ENCODE measurements at regions not wholly inside any gene's neighbourhood (a gene's known extent, or its start where the extent isn't known, plus 50 kb on each side); places are given as distances from the start of the nearest gene placed in this dataset.
"Not testable (repeated sequence)": the region's sequence is repeated elsewhere in the genome, so short reads cannot be mapped to it uniquely, and the experiment has no call there.

DNA sequence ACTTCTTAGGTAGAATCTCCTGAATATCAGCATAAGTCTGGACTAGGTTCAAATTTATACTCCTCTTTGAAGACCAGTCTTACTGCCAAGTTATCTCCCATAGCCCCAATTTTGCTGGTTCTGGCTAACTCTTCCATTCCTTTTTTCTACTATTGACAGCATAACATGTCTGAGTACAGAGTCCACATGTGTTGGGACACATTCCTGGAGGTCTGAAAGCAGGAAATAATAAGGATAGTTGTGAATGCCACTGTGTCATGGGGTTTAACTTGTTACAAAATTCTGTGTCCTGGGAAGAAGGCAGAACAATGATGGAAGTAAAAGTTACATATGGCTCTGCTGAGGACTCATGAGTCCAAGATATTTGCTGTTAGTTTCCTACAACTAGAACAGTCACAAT is 57.4 kb upstream of the ZBTB20 start:
- no peak for DNase-seq

- DNase-seq, result no peak
Measured at GRCh38 chr3:115208066-115208750, 61.1 kb upstream of the ZBTB20 start.

DNA sequence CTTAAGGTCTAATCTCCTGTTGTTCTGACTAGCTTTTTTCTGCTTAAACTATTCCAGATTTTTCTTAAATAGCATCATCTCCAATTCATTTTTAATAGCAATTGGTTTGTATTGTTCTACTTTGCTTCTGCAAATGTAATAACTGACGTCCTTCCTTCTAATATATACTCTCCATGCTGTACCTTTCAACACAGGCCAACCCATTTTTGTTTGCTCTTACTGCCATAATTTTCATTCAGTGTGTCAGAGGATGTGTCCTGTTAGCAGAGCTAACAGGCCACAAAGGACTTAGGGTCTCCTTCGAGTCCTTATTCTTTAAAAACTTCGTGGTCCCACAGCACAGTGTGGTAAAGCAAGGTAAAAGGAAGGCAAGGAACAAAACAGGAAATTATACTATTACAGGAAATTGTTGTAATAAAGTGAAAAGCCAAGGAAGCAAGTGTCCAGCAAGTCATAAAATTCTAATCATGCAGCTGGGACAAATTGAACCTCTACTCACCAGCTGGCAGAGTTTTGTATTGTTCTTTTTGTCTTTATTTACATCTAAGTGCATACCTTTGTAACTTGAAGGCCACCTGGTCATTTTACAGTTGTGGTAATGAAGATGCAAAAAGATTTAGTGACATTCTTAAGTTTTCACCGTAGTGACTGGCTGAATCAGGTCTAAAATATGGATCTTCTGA is 64.9 kb upstream of the ZBTB20 start:
- no peak for DNase-seq

GRCh38 chr3:115212615-115213014 is 65.5 kb upstream of the ZBTB20 start:
- no peak for DNase-seq

DNA sequence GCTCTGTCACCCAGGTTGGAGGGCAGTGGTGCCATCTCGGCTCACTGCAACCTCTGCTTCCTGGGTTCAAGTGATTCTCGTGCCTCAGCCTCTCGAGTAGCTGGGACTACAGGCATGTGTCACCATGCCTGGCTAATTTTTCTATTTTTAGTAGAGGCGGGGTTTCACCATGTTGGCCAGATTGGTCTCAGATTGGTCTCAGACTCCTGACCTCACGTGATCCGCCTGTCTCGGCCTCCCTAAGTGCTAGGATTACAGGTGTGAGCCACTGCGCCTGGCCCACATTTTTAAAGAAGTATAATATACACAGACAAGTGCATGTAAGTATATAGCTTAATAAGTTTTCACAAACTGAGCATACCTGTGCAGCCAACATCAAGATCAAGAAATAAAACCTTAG is 66.0 kb upstream of the ZBTB20 start:
- DNase-seq, result not testable (repeated sequence)

DNA sequence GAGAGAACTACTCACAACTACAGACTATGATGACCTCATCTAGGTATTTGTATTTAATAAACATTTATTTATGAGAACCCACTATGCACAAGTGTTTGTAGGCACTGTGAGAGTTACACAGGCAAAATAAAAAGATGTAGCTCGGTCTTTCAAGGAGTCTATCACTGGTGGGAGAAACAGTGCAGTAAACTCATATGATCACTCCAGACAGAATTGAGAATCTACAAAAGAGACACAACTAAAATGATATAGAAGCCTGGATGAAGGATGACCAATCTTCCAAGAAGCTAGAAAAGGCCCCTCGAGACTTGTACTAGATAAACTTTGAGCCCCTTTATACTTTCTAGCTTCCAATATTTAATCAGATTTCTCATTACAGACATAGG is 70.2 kb upstream of the ZBTB20 start:
- DNase-seq, result no peak

GRCh38 chr3:115217678-115218451 is 70.8 kb upstream of the ZBTB20 start:
- peak in 13 of 51 donors; percentile 0 to 42 (median 2) for DNase-seq

DNA sequence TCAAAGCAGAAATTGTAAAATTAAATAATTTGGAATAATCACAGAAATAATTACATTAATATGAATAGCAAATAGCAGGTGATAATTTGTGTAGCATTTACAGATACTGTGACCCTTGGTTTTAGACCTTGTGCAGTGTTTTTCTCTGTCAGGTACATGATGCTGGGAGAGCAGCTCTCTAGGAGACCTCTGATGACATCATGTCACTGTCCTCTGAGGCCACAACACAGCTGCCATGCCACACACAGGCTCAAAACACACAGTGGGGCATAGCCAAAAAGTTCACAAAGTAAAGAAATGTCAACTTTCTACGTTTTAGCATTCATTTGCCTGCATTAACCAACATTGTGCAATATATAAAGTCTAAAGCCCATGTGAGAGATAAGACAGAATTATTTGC is 71.8 kb upstream of the ZBTB20 start:
- DNase-seq, result no peak

DNA sequence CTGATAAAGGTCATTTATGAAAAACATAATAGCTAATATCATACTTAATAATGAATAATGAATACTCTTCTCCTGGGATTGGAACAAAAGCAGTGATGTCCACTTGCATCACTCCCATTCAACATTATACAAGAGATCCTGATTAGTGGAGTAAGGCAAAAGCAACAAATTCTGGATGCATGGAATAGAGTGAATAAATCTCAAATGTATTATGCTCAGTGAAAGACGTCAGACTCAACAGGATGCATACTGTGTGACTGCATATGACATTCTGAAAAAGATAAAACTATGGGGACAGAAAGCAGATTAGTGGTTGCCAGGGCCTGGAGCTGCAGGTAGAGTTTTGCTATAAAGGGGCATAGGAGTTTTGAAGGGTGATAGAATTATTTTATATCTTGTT is 77.6 kb upstream of the ZBTB20 start:
- no peak for DNase-seq

DNA sequence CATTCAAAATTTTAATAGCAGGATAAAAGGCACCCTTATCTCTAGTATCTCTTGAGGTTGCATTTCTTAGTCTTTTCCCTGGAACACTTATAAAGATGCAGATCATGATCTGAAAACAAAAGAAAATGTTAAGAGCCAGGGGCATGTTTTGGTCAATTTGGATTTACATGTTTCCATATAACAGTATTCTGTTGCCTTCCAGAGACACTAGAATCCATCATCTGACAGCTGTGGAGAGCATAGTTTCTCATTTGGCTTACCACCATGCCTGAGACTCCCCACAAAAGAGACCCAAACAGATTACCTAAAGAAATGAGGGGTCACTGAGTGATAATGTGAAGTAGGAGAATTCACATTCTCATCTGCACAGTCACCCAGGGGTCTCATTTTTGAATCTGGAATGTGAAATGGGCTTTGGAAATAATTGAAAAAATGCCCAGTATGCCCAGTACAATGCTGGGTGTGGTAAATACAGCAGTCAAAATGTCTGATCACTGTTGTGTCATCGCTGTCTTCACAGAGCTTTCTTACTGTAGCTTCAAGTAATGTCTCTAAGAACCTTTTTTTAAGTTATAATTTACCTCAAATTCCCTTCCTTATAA is 79.9 kb upstream of the ZBTB20 start:
- no peak for DNase-seq

DNA sequence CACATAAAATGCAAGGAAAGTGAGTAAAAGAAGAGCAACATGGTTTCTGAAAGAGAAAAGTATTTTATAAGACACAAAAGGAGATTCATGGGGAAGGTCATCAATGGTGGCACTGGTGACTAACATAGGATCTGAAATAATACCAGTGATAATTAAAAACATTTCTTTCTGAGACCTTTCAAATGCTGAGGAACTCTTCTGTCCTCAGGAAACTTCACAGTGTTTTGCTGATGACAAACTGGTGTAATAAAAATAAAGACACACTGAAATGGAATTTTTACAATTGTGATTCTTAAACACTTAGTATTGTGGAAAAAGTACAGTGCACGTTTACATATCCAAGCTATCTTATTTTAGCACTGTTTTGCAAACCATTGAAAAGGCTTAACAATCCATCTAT is 80.4 kb upstream of the ZBTB20 start:
- no peak for DNase-seq

GRCh38 chr3:115228266-115228665 is 81.2 kb upstream of the ZBTB20 start:
- DNase-seq, result no peak

DNA sequence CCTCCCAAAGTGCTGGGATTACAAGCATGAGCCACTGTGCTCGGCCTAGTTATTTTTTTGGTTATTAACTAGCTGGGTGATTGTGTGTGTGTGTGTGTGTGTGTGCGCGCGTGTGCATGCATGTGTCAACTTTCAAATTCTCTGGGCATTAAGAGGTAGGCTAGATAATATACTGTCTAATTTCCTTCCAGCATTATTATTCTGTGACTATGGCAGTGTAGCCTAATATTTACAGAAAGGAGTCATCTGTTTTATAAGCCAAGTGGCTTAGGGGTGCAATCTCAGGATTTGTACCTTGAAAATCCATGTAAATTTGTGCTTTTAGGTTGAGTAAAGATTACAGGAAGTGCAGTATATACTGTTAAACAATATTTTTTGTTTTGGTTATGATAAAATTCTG is 85.1 kb upstream of the ZBTB20 start:
- no peak for DNase-seq

DNA sequence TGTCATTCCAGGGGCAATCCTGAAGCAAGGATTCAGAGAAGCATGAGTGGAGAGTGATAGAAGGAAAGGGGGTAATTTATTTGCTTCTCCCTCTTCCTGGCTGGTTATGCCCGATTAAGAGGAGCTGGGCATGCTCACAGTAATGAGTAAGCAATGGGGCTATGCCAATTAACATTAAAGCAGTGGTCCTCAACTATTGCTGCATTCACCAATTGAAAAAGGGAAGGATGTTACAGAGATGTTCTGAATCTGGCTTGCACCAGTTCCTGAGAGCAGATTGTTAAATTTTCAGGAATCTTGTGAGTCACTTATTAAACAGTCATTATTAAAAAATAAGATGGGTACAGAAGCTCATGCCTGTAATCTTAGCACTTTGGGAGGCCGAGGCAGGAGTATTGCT is 85.9 kb upstream of the ZBTB20 start:
- DNase-seq, result no peak

- DNase-seq, result no peak
Measured at GRCh38 chr3:115236496-115236895, 89.4 kb upstream of the ZBTB20 start.

DNA sequence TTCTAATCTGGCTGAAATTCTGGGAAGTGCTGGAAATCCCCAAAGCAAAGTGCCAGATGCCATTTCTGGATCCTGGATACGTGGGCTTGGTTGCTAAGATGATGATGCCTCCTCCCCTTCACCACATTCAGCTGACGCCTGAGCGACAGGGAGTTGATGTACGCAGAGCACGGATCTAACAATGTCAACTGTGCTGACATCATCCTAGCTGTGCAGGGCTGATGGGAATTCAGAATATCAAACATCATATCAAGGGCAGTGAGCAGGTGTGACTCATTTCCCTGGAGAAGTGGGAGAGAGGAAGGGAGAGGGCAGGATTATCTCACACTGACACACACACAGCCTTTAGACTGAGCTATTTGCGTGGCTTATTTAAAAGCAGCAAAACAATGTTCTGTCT is 92.6 kb upstream of the ZBTB20 start:
- DNase-seq, result peak in 36 of 51 donors; percentile 1 to 78 (median 14)

DNA sequence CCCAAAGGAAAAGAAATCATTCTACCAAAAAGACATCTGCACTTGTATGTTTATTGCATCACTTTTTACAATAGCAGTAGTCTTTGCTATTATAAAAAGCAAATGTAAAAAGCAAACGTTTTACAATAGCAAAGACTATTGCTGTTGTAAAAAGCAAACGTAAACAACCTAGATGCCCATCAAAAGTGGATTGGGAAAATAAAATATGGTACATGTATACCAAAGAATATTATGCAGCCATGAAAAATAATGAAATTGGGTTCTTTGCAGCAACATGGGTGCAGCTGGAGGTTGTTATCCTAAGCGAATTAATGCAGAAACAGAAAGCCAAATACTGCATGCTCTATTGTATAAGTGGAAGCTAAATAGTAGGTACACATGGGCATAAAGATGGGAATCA is 97.3 kb upstream of the ZBTB20 start:
- no peak for DNase-seq

- DNase-seq, result no peak
Measured at GRCh38 chr3:115245438-115245837, 98.3 kb upstream of the ZBTB20 start.

DNA sequence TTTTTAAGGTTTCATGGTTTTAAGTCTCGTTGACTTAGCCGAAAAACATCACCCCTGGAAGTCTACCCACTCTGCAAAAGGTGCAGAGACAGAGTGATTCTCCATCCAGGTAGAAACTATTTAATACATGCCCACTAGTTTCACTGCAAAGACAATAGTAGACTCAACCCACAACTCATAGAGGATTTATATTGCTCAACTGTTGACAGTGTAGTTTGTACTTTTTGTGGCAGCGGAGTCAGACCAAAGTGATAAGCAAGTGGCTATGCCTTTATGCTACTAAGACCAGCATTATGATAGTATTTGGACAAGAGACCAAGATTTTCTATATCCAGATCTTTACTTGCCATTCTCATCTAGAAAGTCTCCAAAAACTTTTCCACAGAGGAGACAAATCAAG is 98.8 kb upstream of the ZBTB20 start:
- DNase-seq, result no peak

- DNase-seq, result no peak
Measured at GRCh38 chr3:115246461-115247020, 99.5 kb upstream of the ZBTB20 start.

DNA sequence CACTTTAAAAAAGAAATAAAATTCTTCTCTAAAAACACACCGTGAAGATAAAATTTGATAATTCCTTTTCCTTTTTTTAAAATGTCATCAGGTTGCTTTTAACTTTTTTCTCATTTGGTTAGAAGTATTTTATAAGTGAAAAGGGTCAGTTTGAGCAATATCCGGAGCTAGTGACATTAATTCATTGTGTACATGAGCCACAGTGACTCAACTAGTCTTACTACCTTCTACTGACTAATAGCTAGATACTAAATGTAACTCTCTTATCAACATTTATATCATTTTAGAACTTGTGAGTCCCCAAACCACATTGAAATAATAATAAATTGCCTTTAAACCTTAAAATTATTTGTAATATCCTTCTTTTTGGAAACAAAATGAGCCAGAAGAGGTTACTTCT is 101.2 kb upstream of the ZBTB20 start:
- DNase-seq, result no peak

- no peak for DNase-seq
Measured at GRCh38 chr3:115251509-115251908, 104.4 kb upstream of the ZBTB20 start.
